DOHH2 (cell line): ENCODE measurements at regions not wholly inside any gene's neighbourhood (a gene's known extent, or its start where the extent isn't known, plus 50 kb on each side); places are given as distances from the start of the nearest gene placed in this dataset.

Source experiments
- EZH2phosphoT487 ChIP-seq: fragments of 200-600 bp; sonication (generic); IDR thresholded peaks from 2 replicates; pipeline ENCODE4 v1.6.1; 2017; ENCODE audit warnings: borderline replicate concordance, mild to moderate bottlenecking, antibody characterized with exemption, low read length, moderate library complexity, mixed read lengths
- TF ChIP-seq, protein P1 (sequence below): fragments of 200-600 bp; sonication (generic); IDR thresholded peaks from one replicate; pipeline ENCODE4 v1.5.1; 2014; ENCODE audit warnings: antibody characterized with exemption, mild to moderate bottlenecking, low read depth, low read length; ENCODE audit not compliant: poor library complexity, severe bottlenecking

DNA sequence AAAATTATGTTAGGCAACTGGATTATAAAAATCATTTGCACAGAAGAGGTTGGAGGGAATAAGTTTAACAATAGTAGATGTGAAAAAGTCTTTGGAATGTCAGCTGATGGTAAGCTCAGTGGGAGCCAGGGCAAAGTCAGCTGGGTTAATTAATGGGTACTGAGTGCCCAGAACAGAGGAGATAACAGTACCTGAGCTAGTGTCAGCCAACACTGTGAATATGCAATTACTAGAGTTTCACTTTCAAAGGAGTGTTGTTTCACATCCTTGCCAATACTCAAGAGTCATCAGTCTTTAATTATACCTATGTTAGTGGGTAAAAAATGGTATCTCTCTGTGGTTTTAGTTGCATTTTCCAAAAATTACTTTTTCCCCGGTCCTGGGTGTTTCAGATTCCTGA is 135.1 kb downstream of the KIF4B start:
- TF ChIP-seq, protein P1, sequence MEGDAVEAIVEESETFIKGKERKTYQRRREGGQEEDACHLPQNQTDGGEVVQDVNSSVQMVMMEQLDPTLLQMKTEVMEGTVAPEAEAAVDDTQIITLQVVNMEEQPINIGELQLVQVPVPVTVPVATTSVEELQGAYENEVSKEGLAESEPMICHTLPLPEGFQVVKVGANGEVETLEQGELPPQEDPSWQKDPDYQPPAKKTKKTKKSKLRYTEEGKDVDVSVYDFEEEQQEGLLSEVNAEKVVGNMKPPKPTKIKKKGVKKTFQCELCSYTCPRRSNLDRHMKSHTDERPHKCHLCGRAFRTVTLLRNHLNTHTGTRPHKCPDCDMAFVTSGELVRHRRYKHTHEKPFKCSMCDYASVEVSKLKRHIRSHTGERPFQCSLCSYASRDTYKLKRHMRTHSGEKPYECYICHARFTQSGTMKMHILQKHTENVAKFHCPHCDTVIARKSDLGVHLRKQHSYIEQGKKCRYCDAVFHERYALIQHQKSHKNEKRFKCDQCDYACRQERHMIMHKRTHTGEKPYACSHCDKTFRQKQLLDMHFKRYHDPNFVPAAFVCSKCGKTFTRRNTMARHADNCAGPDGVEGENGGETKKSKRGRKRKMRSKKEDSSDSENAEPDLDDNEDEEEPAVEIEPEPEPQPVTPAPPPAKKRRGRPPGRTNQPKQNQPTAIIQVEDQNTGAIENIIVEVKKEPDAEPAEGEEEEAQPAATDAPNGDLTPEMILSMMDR: no peak
- no peak for TF ChIP-seq EZH2phosphoT487
